Stimulated activated naive CD4-positive, alpha-beta T cell treated with Interleukin-2 at 50 U/mL for 16 hours (primary cell): ENCODE measurements at regions not wholly inside any gene's neighbourhood (a gene's known extent, or its start where the extent isn't known, plus 50 kb on each side); places are given as distances from the start of the nearest gene placed in this dataset.

ENCODE experiments used
- DNase-seq: peaks from one replicate; lab custom pipeline; 2025; lab: John Stamatoyannopoulos, UW

DNA sequence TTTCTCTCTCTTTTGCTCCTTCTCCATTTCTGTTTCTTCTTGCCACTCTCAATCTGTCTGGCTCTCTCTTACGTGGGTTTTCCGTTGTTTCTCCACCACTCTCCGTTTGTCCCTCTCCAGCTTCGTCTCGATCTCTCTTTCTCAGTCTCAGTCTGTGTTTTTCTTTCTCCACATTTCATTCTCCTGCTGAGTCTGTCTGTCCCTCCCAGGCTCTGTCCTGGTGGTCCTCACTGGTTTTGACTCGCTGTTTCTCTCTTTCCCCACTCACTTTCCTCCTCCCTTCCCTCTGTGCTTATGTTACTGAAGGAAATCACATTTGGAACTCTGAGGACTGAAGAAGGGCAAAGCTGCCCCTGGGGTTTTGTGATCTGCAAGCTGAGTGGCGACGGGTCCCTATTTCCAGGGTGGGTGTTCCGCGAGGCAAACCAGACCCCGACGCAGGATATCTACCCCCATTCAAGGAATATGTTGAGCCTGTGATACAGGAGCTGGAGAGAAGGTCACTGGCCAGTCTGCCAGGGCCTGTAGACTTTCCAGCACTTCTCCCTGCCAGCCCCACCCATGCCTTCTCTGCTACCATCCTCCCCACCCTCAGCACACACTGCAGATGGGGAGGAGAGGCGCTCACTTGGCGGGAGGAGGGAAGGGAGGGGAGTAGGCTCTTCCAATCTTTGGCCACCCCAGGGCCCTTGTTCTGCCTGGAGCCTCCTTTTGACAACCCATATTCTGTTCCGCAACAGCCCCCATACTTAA lies 102.7 kb upstream of the MAP1LC3B2 start:
- no peak for DNase-seq

DNA sequence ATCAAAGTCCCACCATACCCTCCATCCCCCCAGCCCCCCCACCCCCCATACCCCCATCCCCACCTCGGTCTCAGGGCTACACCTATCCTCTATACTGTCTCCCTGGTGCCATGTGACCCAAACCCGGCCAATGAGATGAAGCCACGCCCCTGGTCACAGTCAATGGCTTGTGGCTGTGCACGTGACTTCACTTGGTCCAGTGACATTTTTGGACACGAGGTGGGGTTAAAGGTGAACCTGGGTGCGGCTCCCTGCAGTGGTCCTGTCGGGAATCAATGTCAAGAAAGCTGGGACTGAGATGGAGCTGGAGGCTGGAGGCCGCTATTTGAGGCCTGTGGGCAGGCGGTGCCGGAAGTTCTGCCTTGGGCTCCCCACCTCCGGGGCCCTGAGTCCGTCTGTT lies 100.7 kb upstream of the MAP1LC3B2 start:
- DNase-seq = no peak

DNA sequence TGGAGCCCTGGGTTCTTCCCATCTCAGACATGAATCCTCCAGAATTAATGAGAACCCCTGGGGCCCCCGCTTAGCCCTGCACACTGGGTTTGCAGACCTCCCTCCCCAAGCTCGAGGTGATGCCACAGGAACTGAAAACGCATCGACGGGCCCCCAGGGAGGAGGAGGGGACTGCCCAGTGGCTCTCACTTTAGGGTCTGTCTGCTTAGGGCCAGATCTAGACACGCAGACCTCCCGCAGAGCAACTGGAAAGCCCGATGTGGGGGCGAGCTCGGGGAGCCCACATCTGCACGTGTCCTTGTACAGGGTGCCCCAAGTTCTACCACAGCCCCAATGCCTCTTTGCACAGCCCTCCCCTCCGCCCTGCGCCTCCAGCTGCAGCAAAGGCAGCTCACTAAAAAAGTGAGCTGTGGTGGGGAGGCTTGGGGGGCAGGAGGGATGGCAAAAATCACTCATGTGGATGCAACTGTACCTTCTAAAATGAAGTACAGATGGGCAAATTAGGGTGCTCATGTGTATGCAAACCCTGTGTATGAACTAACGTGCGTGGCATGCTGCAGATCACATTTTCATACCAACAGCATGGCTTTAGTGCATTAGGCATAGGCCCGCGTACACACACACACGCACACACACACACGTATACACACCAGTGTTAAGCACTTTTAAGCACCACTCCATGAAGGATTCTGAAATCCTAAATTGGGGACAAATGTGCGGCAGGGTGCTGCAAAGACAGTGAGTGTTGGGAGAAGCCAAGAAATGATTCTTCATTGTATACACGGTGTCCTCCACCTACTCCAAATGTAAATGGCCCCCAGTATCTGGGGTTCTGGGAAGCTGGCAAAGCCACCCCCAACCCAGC lies 99.9 kb upstream of the MAP1LC3B2 start:
- no peak for DNase-seq

DNA sequence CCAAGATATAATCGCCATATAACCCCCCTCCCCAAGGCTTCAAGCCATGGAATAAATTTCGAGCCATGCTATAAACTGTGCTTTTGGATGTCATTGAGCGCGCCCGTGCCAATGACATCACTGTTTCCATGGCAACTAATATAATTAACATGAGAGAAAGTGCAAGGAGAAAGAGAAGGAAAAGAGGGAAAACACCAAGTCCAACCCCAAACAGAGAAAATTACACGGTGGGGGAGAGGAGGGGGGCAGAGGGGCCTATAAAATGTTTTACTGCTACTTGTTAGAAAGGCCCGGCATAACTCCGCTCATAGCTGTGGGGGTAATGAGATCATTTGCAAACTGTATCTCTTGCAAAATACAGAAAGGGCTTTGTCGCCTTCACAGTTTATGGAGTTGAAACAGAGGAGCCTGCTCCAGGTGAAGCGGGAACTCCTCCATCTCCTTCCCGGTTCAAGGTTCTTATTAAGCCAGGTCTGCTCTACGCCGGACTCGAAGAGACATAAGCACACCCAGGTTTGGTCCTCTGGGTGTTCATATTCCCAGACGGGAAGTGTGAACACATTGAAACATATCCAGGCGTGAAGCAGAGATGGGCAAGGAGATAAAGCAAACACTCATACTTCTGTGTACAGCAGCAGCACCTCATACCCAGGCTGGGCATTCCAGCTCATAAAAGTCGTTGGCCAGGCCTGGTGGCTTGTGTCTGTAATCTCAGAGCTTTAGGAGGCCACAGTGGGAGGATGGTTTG lies 99.1 kb upstream of the MAP1LC3B2 start:
- no peak for DNase-seq

DNA sequence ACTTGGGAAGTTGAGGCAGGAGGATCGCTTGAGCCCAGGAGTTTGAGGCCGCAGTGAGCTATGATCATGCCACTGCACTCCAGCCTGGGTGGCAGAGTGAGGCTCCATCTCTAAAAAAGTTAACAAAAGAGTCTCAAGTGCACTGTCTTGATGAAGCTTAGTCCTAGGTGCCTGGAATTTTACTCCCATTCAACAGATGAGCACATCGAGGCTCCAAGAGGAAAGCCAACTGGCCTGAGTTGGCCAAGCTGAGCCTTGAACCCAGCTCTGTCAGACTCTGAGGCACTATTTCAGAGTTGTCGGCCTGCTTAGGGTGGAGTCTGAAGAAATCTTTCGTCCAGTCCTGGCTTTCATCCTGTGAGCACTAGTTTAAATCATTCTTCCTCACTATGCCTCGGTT lies 98.1 kb upstream of the MAP1LC3B2 start:
- no peak for DNase-seq

DNA sequence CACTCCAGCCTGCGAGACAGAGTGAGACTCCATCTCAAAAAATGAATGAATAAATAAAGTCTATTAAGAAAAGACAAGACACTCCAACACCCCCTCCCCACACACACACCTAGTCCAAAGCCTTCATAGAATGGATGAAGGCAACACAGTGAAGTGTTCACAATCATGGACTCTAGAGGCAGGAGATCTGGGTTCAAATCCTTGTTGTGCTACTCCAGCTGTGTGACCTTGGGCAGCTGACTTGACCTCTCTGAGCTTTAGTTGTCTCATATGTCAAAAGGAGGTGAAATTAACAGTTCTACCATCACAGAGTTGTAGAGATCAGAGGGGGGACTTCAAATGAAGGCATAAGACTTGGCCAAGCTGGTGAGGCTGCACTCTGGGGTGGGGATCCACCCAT lies 95.8 kb upstream of the MAP1LC3B2 start:
- no peak for DNase-seq

DNA sequence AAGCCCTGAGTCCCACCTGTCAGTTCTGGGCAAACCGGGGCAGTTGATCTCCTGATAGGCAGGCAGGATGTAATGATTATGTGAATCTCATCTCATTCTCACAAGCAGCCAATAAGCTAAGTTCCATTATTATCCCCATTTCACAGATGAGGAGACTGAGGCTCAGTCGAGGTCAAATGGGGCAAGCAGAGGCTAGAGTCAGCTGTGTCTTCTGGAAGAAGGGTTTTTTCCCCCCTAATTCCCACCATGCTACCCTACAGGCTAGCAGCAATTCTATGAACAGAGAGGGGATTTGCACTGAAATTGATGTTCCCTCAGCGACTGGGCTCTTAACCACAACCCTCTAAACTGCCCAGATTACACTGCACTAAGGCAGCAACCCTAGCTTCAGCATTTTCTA lies 93.8 kb upstream of the MAP1LC3B2 start:
- DNase-seq = no peak

DNA sequence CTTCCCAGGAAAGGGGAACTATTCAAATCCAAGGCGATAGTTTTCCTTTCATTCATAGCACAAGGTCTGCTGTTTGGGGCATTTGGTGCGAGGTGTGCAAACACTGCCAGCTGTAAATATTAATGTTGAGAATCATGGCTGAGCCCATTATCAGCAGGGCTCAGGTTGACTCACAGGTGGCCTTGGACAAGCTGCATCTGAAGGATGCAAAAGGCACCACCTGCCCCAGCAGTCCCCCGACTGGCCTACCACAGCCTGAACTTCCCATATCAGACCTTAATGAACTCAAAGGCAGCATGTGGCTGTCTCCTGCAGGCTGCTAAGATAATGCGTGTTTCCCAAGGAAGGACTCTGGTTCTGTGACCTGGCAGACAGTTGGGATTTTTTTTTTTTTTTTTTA lies 93.3 kb upstream of the MAP1LC3B2 start:
- DNase-seq = no peak

DNA sequence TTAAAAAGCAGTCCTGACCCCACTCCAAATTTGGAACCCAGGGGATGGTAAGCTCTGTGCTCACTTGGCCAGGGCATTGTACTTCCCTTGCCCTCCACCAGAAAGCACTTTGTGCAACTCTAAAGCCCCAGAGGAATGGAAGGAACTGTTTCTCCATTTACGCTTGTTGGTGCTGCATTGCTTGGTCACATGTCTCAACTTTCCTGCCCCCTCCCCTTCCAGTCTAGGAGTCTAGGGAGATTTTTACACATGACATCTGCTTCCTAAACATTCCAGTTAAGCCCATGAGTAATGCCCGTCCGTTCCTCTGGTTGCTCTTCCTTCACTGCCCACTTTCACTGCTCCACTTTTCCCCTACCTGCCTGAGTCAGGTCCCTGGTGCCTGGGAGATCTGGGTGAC lies 92.6 kb upstream of the MAP1LC3B2 start:
- no peak for DNase-seq

DNA sequence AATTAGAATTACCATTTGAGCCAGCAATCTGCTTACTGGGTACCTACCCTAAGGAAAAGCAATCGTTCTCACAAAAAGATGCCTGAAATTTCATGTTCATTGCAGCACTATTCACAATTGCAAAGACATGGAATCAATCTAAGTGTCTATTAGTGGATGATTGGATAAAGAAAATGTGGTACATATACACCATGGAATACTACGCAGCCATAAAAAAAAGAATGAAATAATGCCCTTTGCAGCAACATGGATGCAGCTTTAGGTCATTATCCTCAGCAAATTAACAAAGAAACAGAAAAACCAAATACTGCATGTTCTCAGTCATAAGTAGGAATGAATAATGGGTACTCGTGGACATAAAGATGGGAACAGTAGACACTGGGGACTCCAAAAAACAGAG lies 89.8 kb upstream of the MAP1LC3B2 start:
- no peak for DNase-seq

DNA sequence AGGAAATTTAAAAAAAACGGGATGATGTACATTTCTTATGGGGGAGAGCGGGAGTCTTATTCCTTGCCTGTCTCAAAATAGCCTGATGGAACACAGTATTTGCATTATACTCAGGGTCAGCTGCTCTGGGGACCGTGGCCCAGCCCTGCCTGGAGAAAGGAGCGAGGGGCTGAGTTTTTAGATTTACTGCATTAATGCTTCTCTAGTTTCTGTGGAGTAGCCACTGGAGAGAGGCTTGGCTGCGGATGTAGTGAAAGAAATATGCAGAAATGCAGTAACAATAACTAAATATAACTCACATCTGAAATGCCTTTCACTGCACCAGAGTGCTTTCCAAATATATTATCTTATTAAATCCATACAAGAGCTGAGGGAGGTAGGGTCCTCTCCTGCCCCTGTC lies 87.6 kb upstream of the MAP1LC3B2 start:
- DNase-seq = no peak

DNA sequence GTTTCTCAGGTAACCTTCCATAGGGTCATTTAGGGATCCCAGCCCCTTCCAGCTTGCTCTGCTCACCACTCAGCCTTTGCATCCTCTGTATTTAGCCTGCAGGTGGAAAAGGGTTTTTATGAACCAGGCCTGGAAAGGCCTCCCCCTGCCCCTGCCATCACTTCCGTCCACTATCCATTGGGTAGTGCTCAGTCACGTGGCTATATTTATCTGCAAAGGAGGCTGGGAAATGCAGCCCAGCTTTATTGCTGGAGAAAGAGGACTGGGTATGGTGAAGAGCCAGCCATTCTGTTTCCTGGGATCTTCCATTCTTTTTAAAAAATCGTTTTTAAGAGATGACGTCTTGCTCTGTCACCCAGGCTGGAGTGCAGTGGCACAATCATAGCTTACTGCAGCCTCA lies 87.0 kb upstream of the MAP1LC3B2 start:
- DNase-seq = no peak

DNA sequence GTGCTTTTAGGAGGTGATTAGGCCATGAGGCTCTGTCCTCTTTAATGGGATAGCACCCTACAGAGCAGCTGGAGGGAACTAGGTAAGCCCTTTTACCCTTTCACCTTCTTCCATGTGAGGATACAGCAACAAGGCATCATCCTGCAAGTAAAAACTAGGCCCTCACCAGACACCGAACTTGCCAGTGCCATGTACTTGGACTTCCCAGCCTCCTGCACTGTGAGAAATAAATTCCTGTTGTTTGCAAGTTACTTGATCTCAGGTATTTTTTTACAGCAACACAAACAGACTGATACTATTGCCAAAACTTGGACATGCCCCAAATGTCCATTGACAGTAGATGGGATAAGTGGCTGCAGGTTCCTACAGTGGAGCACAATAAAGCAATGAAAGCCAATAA lies 85.8 kb upstream of the MAP1LC3B2 start:
- no peak for DNase-seq

DNA sequence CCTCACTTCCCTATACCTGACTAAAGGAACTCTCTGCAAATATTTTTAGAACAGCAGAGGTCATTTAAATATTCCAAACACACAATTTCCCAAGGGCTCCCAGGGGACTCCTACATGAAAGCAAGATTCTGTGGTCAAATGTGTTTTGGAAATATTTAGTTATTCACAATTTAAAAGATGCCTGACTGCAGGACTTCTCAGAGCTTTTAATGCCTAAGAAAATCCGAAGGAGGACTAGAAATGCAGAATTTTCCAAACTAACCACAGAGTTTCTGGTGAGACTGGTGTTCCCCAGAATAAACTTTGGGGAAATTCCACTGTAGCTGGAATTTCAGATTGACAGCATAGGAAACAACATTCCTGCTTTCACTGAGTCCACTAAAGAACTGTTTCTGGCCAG lies 84.8 kb upstream of the MAP1LC3B2 start:
- DNase-seq = no peak

DNA sequence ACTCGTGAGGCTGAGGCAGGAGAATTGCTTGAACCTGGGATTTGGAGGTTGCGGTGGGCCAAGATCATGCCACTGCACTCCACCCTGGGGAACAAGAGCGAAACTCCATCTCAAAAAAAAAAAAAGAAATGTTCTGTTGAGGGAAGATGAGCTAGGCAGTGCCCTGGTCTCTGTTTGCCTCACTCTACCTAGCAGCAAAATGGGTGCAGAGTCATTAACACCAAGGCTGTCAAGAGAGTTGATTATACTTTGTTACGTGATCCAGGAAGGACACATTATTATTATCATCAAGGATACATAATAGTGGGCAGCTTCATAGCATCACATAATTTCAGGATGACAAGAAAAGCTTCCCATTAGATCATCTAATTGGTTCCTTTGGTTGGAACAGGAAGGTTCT lies 84.3 kb upstream of the MAP1LC3B2 start:
- no peak for DNase-seq

DNA sequence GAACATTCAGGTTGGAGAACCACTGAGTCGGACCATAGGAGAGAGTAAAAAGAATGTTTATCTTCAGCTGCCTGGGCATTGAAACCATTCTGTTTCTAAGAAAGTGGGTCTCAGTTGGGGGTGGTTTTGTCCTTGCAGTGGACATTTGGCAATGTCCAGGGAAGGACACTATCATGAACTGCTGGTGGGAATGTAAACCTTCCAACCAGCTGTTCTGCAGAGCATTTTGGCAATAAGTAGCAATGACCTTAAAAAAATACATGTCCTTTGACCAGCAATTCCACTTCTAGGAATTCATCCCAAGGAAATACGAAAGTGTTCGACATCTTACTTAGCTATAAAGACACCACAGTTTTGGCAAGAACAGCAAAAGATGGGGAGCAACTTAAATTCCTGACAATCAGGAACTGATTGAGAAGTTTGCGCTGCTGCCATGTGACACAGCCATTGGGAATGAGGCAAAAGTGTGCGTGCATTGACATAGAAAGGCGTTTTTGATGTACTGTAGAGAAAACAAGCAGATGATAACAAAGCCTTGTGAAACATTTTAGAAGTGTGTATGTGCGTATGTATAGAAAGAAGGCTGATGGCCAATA lies 82.9 kb upstream of the MAP1LC3B2 start:
- no peak for DNase-seq

DNA sequence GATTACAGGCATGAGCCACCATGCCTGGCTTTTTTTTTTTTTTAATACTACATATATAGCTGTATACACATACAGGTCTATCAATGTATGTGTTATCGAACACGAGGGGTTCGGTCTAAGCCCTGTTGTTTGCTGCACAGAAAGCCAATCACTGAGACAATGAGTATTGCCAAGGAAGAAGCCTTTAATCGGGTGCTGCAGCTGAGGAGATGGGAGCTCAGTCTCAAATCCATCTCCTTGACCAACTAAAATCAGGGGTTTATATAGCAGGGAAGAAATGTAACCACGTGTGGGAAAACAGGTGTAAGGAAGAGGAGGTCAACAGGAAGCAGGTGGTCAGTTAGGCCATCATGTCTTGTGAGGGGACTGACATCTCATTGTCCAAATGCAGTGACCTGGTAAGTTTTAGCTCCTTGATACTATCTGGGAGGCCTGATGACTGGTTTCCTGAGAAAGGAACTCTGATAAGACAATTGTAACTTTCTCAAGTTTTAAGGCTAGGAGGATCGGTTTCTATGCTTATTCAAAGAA lies 80.9 kb upstream of the MAP1LC3B2 start:
- DNase-seq = no peak

DNA sequence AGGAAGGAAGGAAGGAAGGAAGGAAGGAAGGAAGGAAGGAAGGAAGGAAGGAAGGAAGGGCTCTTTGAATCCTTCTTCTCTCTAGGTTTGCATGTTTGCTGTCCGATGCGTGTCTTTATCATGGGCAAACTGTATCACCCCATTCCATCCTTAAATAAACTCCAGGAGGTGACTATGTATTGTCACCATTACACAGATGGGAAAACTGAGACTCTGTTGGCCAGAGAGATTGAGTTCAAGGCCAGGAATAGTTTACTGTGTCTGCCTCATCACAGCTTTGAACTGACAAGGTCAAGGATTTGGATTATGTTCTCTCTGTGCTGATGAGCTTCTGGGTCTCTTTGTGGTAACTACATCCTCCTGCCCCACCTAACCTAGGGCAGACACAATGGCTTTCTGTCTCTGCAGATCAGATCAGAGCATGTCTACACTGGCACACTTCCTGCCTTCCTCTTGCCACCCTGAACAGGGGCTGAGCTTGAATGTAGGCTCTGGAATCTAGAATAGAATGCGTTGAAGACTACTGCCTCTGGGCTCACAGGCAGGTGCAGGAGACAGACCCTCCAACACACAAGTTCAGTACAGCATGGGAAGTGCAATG lies 78.9 kb upstream of the MAP1LC3B2 start:
- no peak for DNase-seq

DNA sequence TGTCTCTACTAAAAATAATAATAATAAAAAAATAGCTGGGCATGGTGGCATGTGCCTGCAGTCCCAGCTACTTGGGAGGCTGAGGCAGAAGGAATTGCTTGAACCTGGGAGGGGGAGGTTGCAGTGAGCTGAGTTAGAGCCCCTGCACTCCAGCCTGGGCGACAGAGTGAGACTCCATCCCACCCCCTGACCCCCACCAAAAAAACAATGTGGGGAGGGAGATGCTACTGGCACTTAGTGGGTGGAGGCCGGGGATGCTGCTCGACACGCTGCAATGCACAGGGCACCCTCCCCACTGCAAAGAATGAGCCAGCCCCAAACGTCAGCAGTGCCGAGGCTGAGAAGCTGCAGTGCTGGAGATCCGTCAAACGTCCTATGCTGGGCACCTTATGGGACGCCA lies 77.5 kb upstream of the MAP1LC3B2 start:
- no peak for DNase-seq

DNA sequence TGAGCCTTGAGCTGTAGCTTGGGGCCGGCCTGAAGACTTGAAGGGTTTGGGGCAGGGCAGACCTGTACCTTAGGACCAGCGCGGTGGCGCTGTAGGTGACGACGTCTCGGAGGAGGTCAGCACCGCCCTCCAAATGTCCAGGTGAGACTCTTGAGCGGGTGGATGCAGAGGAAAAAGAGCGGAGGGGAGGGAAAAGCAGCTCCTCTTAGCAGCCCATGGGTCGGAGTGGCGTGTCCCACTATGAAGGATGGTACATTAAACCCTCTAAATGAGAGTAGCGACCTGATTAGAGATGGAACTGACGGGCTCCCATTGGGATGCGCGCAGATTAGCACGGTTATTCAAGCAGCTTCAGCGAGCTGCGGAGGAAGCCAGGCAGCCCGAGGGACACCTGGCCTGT lies 77.0 kb upstream of the MAP1LC3B2 start:
- DNase-seq = no peak

DNA sequence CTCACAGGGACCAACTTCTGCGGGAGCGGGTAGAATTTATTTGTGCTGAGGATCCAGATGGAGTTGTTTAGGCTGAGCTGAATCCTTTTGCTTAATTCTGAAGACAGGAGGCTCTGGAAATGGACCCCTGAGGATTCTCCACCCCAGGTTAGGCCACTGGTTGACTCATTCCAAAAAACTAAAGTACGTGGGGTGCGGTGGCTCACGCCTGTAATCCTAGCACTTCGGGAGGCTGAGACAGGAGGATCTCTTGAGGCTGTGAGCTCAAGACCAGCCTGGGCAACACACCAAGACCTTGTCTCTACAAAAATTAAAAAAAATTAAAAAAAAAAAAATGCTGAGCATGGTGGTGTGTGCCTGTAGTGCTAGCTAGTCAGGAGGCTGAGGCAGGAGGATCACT lies 76.3 kb upstream of the MAP1LC3B2 start:
- no peak for DNase-seq
